ENCODE measurements at regions not wholly inside any gene's neighbourhood (a gene's known extent, or its start where the extent isn't known, plus 50 kb on each side); places are given as distances from the start of the nearest gene placed in this dataset.

DNA sequence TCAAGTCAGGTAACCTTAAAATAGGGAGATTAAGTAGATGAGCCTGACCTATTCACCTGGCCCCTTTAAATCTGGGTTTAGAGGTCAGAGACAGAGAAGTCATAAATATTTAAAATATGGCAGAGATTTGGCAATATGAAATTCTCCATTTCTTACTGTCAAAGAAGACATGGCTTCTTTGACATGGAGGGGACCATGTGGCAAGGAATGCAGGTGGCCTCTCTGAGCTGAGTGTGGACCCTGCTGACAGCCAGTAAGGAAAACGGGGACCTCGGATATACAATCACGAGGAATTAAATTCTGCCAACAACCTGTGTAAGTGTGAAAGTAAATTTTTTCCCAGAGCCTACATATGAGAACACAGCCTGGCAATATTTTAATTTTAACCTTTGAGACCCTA, 427.5 kb upstream of the PROX1 start:
- no peaks in the 10 kb centered on the region for H3K4me1 Mint-ChIP-seq (ENCODE audit: low read depth, unreplicated experiment)
- H3K27ac ChIP-seq (ENCODE audit: low read depth, low read length) = no peak overlapping the region

GRCh38 chr1:213561870-213562269, 425.9 kb upstream of the PROX1 start:
- FAIRE-seq (no peak), DNase-seq (ENCODE audit: low read depth) (no peak)
- no peaks in the 10 kb centered on the region for H3K79me2 ChIP-seq (ENCODE audit: insufficient read depth, low read length)
- H3K36me3 Mint-ChIP-seq (ENCODE audit: low read depth, unreplicated experiment) = no peaks in the 10 kb centered on the region
- H3K27me3 ChIP-seq (ENCODE audit: insufficient read depth, low read length) = no peaks in the 10 kb centered on the region
- H3K36me3 ChIP-seq (ENCODE audit: insufficient read depth, low read length) = no peaks in the 10 kb centered on the region
- H3K4me1 Mint-ChIP-seq (ENCODE audit: low read depth, unreplicated experiment) = no peaks in the 10 kb centered on the region
- no peaks in the 10 kb centered on the region for H3K27me3 Mint-ChIP-seq (ENCODE audit: low read depth, unreplicated experiment)
- no peaks in the 10 kb centered on the region for H4K20me1 ChIP-seq (ENCODE audit: insufficient read depth, low read length)
- H3K9ac ChIP-seq (ENCODE audit: low read length) = no peak overlapping the region
- peaks cover 6% of the 10 kb centered on the region for H3K9me3 Mint-ChIP-seq (ENCODE audit: unreplicated experiment)
- H3K27ac Mint-ChIP-seq (ENCODE audit: unreplicated experiment) = no peak overlapping the region
- H3K9me3 ChIP-seq (ENCODE audit: insufficient read depth, low read depth, low read length) = no peaks in the 10 kb centered on the region
- H3K27ac ChIP-seq (ENCODE audit: low read depth, low read length) = no peak overlapping the region
- no peak for TF ChIP-seq EZH2 (IDR thresholded peaks at IDR 0.05; ENCODE audit: insufficient read depth, low read length)
- TF ChIP-seq CTCF (IDR thresholded peaks at IDR 0.05; ENCODE audit: insufficient read depth, low read depth, low read length) = no peak
- H2AFZ ChIP-seq (ENCODE audit: low read depth, low read length) = no peak overlapping the region
- H3K4me3 ChIP-seq (ENCODE audit: insufficient read depth, low read depth, low read length) = no peak overlapping the region
- H3K4me1 ChIP-seq (ENCODE audit: insufficient read depth, low read length) = no peaks in the 10 kb centered on the region
- H3K4me2 ChIP-seq (ENCODE audit: low read length) = no peak overlapping the region
- H3K4me3 Mint-ChIP-seq (ENCODE audit: unreplicated experiment) = no peak overlapping the region

More for the DNA sequence above, 427.5 kb upstream of the PROX1 start:
- Histone ChIP-seq H4K20me1 (ENCODE audit: insufficient read depth, low read length) (no peaks in the 10 kb centered on the region), H3K4me1 (ENCODE audit: insufficient read depth, low read length) (no peaks in the 10 kb centered on the region), H3K9ac (ENCODE audit: low read length) (no peak overlapping the region), H3K36me3 (ENCODE audit: insufficient read depth, low read length) (no peaks in the 10 kb centered on the region), H2AFZ (ENCODE audit: low read depth, low read length) (no peak overlapping the region), H3K4me2 (ENCODE audit: low read length) (no peak overlapping the region), H3K4me3 (ENCODE audit: insufficient read depth, low read depth, low read length) (no peak overlapping the region), H3K79me2 (ENCODE audit: insufficient read depth, low read length) (no peaks in the 10 kb centered on the region), H3K27me3 (ENCODE audit: insufficient read depth, low read length) (no peaks in the 10 kb centered on the region), H3K9me3 (ENCODE audit: insufficient read depth, low read depth, low read length) (no peaks in the 10 kb centered on the region)
- no peak overlapping the region for H3K27ac Mint-ChIP-seq (ENCODE audit: unreplicated experiment)
- no peaks in the 10 kb centered on the region for H3K36me3 Mint-ChIP-seq (ENCODE audit: low read depth, unreplicated experiment)
- DNase-seq (ENCODE audit: low read depth) (no peak), FAIRE-seq (no peak)
- no peak overlapping the region for H3K4me3 Mint-ChIP-seq (ENCODE audit: unreplicated experiment)
- TF ChIP-seq CTCF (IDR thresholded peaks at IDR 0.05; ENCODE audit: insufficient read depth, low read depth, low read length) (no peak), EZH2 (IDR thresholded peaks at IDR 0.05; ENCODE audit: insufficient read depth, low read length) (no peak)
- H3K27me3 Mint-ChIP-seq (ENCODE audit: low read depth, unreplicated experiment) = no peaks in the 10 kb centered on the region
- H3K9me3 Mint-ChIP-seq (ENCODE audit: unreplicated experiment) = peaks cover 2% of the 10 kb centered on the region

- H3K36me3 Mint-ChIP-seq (ENCODE audit: low read depth, unreplicated experiment) = no peaks in the 10 kb centered on the region
- no peaks in the 10 kb centered on the region for H3K27me3 Mint-ChIP-seq (ENCODE audit: low read depth, unreplicated experiment)
- no peaks in the 10 kb centered on the region for H3K27me3 ChIP-seq (ENCODE audit: insufficient read depth, low read length)
- H2AFZ ChIP-seq (ENCODE audit: low read depth, low read length) = no peak overlapping the region
- H3K79me2 ChIP-seq (ENCODE audit: insufficient read depth, low read length) = no peaks in the 10 kb centered on the region
- no peak overlapping the region for H3K4me3 ChIP-seq (ENCODE audit: insufficient read depth, low read depth, low read length)
- H4K20me1 ChIP-seq (ENCODE audit: insufficient read depth, low read length) = no peaks in the 10 kb centered on the region
- no peak for FAIRE-seq
- no peaks in the 10 kb centered on the region for H3K4me1 ChIP-seq (ENCODE audit: insufficient read depth, low read length)
- H3K9me3 Mint-ChIP-seq (ENCODE audit: unreplicated experiment) = peaks cover 6% of the 10 kb centered on the region
- TF ChIP-seq EZH2 (IDR thresholded peaks at IDR 0.05; ENCODE audit: insufficient read depth, low read length) (no peak), CTCF (IDR thresholded peaks at IDR 0.05; ENCODE audit: insufficient read depth, low read depth, low read length) (no peak)
- H3K4me2 ChIP-seq (ENCODE audit: low read length) = no peak overlapping the region
- no peaks in the 10 kb centered on the region for H3K4me1 Mint-ChIP-seq (ENCODE audit: low read depth, unreplicated experiment)
- no peak overlapping the region for H3K27ac Mint-ChIP-seq (ENCODE audit: unreplicated experiment)
- H3K36me3 ChIP-seq (ENCODE audit: insufficient read depth, low read length) = no peaks in the 10 kb centered on the region
- DNase-seq (ENCODE audit: low read depth) = no peak
- H3K27ac ChIP-seq (ENCODE audit: low read depth, low read length) = no peak overlapping the region
- peaks cover 6% of the 10 kb centered on the region for H3K9me3 ChIP-seq (ENCODE audit: insufficient read depth, low read depth, low read length)
- H3K9ac ChIP-seq (ENCODE audit: low read length) = no peak overlapping the region
- no peak overlapping the region for H3K4me3 Mint-ChIP-seq (ENCODE audit: unreplicated experiment)
These were observed 423.5 kb upstream of the PROX1 start for GRCh38 chr1:213564215-213564659.
